PFSK-1 (cell line): ENCODE measurements at regions not wholly inside any gene's neighbourhood (a gene's known extent, or its start where the extent isn't known, plus 50 kb on each side); places are given as distances from the start of the nearest gene placed in this dataset.

Experiments used
- FOXP2 ChIP-seq: optimal IDR thresholded peaks from 2 replicates; pipeline ENCODE3; 2011; ENCODE audit warnings: borderline replicate concordance, control low read depth, inconsistent platforms; ENCODE audit not compliant: insufficient read depth; ENCODE audit errors: extremely low read length, extremely low read depth
- POLR2AphosphoS5 ChIP-seq: IDR thresholded peaks from 2 replicates; pipeline ENCODE4 v1.6.1; 2012; ENCODE audit warnings: low read depth, mild to moderate bottlenecking, control low read depth, low read length, moderate library complexity
- SIN3A ChIP-seq: IDR thresholded peaks from 2 replicates; pipeline ENCODE4 v1.6.1; 2012; ENCODE audit warnings: mild to moderate bottlenecking, low read length, moderate library complexity, borderline replicate concordance; ENCODE audit not compliant: insufficient read depth
- TAF1 ChIP-seq: IDR thresholded peaks from 2 replicates; pipeline ENCODE4 v1.6.1; 2012; ENCODE audit warnings: low read length, control low read depth, borderline replicate concordance; ENCODE audit not compliant: insufficient read depth
- TF ChIP-seq, protein P1 (sequence below), 2 experiments: IDR thresholded peaks; 2 replicates each; pipeline versions ENCODE4 v1.6.1 to v1.8.0; 2011 to 2012; ENCODE audit warnings: low read depth in 2 of 2, low read length in 2 of 2, control low read depth in 1 of 2, inconsistent platforms in 1 of 2, mild to moderate bottlenecking in 1 of 2, moderate library complexity in 1 of 2; ENCODE audit not compliant: insufficient read depth in 1 of 2

DNA sequence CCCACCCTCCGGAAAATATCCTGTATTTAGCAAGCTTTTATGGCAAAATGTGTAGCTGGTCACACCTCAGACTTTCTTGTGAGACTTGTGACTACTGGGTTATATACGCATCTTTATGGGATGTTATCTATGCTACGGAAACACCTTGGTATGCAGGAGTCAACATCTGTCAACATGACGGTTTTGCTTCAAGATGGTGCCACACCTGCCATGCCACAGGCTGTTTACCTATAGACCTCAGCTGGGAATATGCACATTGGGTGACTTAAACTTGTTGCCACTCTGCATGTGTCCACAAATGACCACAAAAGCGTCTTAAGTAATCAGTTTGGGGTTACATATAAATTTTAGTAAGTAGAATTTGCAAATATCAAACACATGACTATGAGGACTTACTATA is 192.3 kb upstream of the ATP6AP2 start:
- no peak for TF ChIP-seq POLR2AphosphoS5
- TF ChIP-seq, protein P1, sequence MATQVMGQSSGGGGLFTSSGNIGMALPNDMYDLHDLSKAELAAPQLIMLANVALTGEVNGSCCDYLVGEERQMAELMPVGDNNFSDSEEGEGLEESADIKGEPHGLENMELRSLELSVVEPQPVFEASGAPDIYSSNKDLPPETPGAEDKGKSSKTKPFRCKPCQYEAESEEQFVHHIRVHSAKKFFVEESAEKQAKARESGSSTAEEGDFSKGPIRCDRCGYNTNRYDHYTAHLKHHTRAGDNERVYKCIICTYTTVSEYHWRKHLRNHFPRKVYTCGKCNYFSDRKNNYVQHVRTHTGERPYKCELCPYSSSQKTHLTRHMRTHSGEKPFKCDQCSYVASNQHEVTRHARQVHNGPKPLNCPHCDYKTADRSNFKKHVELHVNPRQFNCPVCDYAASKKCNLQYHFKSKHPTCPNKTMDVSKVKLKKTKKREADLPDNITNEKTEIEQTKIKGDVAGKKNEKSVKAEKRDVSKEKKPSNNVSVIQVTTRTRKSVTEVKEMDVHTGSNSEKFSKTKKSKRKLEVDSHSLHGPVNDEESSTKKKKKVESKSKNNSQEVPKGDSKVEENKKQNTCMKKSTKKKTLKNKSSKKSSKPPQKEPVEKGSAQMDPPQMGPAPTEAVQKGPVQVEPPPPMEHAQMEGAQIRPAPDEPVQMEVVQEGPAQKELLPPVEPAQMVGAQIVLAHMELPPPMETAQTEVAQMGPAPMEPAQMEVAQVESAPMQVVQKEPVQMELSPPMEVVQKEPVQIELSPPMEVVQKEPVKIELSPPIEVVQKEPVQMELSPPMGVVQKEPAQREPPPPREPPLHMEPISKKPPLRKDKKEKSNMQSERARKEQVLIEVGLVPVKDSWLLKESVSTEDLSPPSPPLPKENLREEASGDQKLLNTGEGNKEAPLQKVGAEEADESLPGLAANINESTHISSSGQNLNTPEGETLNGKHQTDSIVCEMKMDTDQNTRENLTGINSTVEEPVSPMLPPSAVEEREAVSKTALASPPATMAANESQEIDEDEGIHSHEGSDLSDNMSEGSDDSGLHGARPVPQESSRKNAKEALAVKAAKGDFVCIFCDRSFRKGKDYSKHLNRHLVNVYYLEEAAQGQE (IDR thresholded peaks at IDR 0.05; ENCODE audit: insufficient read depth in 1 of 2, low read depth in 2 of 2, low read length in 2 of 2), result no peak
- no peak for TF ChIP-seq SIN3A
- TF ChIP-seq TAF1, result no peak
- no peak for TF ChIP-seq FOXP2
